ENCODE measurements at regions not wholly inside any gene's neighbourhood (a gene's known extent, or its start where the extent isn't known, plus 50 kb on each side); places are given as distances from the start of the nearest gene placed in this dataset.

DNA sequence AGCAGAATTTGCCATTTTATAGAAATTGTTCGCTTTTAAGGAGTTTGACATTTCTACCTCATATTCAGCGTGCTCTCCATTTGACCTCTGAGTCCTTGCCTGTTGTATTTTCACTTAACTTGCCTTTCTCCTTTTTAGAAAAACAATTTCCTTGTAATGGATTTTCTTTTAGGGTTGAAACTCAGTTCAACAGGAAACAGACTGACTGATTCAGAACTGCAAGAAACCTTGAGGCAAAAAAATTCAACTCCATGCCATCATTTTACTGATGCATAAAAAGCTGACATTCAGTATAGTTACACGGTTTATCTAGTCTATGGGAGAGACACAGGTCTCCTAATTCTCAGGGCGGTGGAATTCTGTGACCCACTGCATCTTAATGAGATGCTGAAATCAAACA is 59.8 kb downstream of the MRPS30 start:
- H3K4me3 ChIP-seq (ENCODE audit: low read length): no peak overlapping the region
- H3K4me1 ChIP-seq (ENCODE audit: insufficient read depth, low read length): no peaks in the 10 kb centered on the region
- H3K9me3 ChIP-seq (ENCODE audit: low read length): no peaks in the 10 kb centered on the region
- H3K27me3 ChIP-seq (ENCODE audit: insufficient read depth, low read length): no peaks in the 10 kb centered on the region
- no peak overlapping the region for H2AFZ ChIP-seq (ENCODE audit: low read depth, low read length)
- H3K36me3 ChIP-seq (ENCODE audit: insufficient read depth, low read length): no peaks in the 10 kb centered on the region

DNA sequence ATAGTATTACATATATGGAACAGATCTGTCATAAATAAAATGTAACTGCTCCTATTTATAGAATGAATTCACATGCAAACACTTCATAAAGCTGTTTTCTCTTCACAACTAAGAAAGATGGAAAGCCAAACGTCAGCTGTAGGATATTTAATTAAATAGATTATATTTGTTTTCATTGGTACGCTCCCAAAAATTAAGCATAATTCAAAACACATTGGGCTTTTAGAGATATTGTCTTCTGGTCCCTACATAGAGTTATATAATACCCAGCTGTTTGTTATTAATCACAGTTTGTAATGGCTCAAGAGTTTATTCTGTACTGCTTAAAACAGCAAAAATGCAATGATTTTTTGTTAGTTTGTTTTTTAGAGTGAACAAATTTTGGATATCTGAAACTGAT is 61.2 kb downstream of the MRPS30 start:
- no peak overlapping the region for H3K4me3 ChIP-seq (ENCODE audit: low read length)
- no peaks in the 10 kb centered on the region for H3K4me1 ChIP-seq (ENCODE audit: insufficient read depth, low read length)
- H2AFZ ChIP-seq (ENCODE audit: low read depth, low read length): no peak overlapping the region
- no peaks in the 10 kb centered on the region for H3K27me3 ChIP-seq (ENCODE audit: insufficient read depth, low read length)
- H3K36me3 ChIP-seq (ENCODE audit: insufficient read depth, low read length): no peaks in the 10 kb centered on the region
- no peaks in the 10 kb centered on the region for H3K9me3 ChIP-seq (ENCODE audit: low read length)

DNA sequence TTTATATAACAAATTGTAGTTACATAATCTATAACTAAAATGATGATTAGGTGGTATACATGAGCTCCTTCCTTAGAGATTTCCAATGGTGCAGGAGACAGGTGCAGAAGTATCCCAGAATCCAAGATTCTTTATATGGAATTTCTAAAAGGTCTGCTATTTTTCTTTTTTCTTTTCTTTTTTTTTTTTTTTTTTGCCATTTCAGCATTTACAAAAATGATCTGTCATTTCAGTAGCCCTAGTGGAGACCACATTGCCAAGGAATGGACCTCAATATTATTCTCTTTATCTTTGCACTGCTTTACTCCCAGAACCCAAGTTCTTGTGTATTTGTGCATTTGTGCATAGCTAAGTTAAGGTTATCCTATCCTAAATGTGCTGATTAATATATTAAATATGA is 61.7 kb downstream of the MRPS30 start:
- H3K9me3 ChIP-seq (ENCODE audit: low read length): no peaks in the 10 kb centered on the region
- H3K4me3 ChIP-seq (ENCODE audit: low read length): no peak overlapping the region
- no peaks in the 10 kb centered on the region for H3K4me1 ChIP-seq (ENCODE audit: insufficient read depth, low read length)
- H3K27me3 ChIP-seq (ENCODE audit: insufficient read depth, low read length): no peaks in the 10 kb centered on the region
- no peak overlapping the region for H2AFZ ChIP-seq (ENCODE audit: low read depth, low read length)
- H3K36me3 ChIP-seq (ENCODE audit: insufficient read depth, low read length): no peaks in the 10 kb centered on the region

DNA sequence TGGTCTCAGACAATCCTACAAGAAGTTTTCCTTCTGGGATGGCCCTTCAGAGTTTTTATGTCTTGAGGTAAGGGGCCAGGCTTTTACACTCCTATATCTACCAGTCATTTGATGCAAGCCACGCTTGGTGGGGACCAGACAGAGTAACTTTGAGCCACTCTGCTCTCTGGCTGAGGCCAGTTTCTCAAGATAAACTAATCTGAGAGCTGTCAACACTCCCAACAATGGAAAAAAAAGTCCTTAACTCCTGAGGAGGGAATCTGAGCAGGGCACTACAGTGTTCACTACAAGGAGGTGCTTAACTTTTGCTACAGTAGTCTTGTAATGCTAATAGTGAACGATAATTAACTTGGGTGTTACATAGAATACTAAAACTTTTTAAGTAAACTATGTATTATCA is 62.7 kb downstream of the MRPS30 start:
- H3K4me1 ChIP-seq (ENCODE audit: insufficient read depth, low read length): peaks cover 3% of the 10 kb centered on the region
- no peak overlapping the region for H2AFZ ChIP-seq (ENCODE audit: low read depth, low read length)
- no peak overlapping the region for H3K4me3 ChIP-seq (ENCODE audit: low read length)
- no peaks in the 10 kb centered on the region for H3K36me3 ChIP-seq (ENCODE audit: insufficient read depth, low read length)
- H3K27me3 ChIP-seq (ENCODE audit: insufficient read depth, low read length): no peaks in the 10 kb centered on the region
- no peaks in the 10 kb centered on the region for H3K9me3 ChIP-seq (ENCODE audit: low read length)

DNA sequence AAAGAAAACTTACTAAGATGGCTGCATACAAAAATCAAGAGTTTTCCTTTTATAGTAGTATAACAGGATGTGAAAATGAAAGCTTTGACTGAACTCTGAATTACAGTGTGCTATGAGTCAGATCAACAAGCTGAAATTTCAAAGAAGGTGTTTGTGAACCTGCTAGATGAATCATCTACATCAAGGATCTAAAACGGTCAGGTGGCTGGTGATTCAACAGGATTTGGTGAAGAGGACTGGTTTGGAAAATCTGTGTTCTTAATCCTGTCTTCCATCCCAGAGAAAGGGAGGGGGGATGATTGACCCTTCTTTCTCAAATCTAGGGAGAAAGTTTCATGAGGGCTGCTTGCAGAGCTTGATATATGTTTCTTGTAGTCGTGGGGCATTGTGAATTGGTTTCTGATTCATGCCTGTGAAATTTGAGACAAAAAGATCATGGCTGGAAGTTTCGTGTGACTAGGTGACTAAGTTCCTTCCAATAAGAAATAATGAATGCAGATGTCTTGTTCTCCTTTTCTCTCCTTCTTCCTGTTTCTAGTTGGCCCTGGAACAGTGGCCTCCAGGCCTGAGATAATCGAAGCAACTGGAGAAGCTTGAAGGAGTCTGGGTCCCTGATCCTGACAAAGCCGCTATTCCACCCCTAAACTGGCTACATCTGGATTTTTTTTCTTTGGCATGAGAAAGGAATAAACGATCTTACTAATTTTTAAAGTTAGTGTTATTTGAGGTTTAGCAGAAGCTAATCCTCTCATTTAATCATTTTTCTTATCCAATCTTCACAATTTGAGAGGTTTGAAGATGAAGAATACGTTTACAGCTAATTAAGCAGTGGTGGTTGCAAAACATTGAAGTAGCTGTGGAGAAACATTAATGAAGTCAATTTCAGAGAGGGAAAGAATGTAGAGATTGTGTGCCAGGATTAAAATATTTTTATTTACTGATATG is 67.2 kb downstream of the MRPS30 start:
- Histone ChIP-seq H3K36me3 (ENCODE audit: insufficient read depth, low read length) (no peaks in the 10 kb centered on the region), H3K4me3 (ENCODE audit: low read length) (no peak overlapping the region), H3K9me3 (ENCODE audit: low read length) (no peaks in the 10 kb centered on the region), H3K4me1 (ENCODE audit: insufficient read depth, low read length) (peaks cover 3% of the 10 kb centered on the region), H2AFZ (ENCODE audit: low read depth, low read length) (peak overlapping the region; percentile 75), H3K27me3 (ENCODE audit: insufficient read depth, low read length) (no peaks in the 10 kb centered on the region)

DNA sequence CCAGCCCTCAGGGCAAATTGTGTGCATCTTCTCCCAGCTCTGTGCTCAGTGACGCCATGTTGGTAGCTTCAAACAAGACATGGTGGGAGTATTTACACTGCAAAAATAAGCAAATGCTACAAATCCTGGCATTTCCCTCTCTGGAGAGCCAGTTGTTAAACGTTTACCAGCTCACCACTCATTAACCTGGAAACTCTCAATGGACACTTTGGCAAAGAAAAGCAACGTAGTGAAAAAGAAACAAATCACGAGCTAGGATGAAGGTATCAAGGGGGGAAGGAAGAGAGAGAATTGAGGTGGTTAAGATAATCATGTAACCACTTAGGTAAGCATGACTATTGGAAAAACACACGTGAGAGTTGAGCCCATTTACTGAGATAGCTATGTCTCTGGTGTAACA is 72.5 kb downstream of the MRPS30 start:
- no peak overlapping the region for H2AFZ ChIP-seq (ENCODE audit: low read depth, low read length)
- H3K9me3 ChIP-seq (ENCODE audit: low read length): peaks cover 3% of the 10 kb centered on the region
- no peaks in the 10 kb centered on the region for H3K36me3 ChIP-seq (ENCODE audit: insufficient read depth, low read length)
- no peaks in the 10 kb centered on the region for H3K27me3 ChIP-seq (ENCODE audit: insufficient read depth, low read length)
- H3K4me1 ChIP-seq (ENCODE audit: insufficient read depth, low read length): no peaks in the 10 kb centered on the region
- no peak overlapping the region for H3K4me3 ChIP-seq (ENCODE audit: low read length)

DNA sequence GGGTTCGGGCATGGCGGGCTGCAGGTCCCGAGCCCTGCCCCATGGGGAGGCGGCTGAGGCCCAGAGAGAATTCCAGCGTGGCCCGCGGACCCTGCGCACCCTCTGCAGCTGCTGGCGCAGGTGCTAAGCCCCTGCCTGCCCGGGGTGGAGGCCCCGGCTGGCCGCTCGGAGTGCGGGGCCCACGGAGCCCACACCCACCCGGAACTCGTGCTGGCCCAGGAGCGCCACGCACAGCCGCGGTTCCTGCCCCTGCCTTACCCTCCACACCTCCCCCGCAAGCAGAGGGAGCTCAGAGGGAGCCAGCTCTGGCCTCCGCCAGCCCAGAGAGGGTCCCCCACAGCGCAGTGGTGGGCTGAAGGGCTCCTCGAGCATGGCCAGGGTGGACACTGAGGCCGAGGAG is 75.3 kb downstream of the MRPS30 start:
- Histone ChIP-seq H3K9me3 (ENCODE audit: low read length) (peaks cover 3% of the 10 kb centered on the region), H3K36me3 (ENCODE audit: insufficient read depth, low read length) (no peaks in the 10 kb centered on the region), H3K4me1 (ENCODE audit: insufficient read depth, low read length) (no peaks in the 10 kb centered on the region), H3K4me3 (ENCODE audit: low read length) (no peak overlapping the region), H3K27me3 (ENCODE audit: insufficient read depth, low read length) (no peaks in the 10 kb centered on the region), H2AFZ (ENCODE audit: low read depth, low read length) (no peak overlapping the region)

DNA sequence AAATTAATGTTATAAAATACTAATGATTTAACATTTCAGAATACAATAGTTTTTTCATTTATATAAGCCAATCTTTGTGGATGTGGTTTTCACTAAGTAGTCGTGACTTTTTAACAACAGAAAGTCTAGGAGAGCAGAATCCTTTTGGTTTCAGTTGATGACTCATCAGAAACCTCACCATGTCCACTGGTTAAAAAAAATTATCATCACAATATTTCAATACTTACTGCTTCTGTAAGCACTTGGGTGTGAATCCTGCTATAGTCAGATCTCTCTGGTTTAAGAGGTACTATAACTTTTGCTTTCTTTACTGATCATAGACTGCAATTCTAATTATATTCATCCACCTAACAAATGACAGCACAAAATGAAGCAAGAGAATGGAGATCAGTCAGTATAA is 77.2 kb downstream of the MRPS30 start:
- no peaks in the 10 kb centered on the region for H3K36me3 ChIP-seq (ENCODE audit: insufficient read depth, low read length)
- peaks cover 3% of the 10 kb centered on the region for H3K9me3 ChIP-seq (ENCODE audit: low read length)
- no peak overlapping the region for H2AFZ ChIP-seq (ENCODE audit: low read depth, low read length)
- H3K27me3 ChIP-seq (ENCODE audit: insufficient read depth, low read length): no peaks in the 10 kb centered on the region
- H3K4me1 ChIP-seq (ENCODE audit: insufficient read depth, low read length): no peaks in the 10 kb centered on the region
- H3K4me3 ChIP-seq (ENCODE audit: low read length): no peak overlapping the region

DNA sequence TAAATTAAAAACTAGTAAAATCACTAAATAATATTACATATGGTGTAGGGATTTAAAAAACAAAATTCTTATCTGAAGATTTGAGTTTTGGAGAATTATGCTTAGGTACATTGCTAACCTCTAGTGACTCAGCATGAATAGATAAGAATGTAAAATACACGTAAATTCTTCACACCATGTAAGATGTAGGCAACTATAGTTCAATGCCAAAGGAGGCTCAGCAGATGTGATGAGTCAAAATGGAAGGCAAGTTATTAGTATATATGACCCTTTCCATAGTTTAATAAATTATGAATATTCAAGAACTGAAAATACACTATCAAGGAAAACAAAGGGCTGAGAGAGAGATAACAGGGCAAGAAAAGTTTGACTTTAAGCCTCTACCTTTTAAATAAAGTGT is 79.0 kb downstream of the MRPS30 start:
- no peaks in the 10 kb centered on the region for H3K36me3 ChIP-seq (ENCODE audit: insufficient read depth, low read length)
- H3K9me3 ChIP-seq (ENCODE audit: low read length): peaks cover 3% of the 10 kb centered on the region
- no peaks in the 10 kb centered on the region for H3K4me1 ChIP-seq (ENCODE audit: insufficient read depth, low read length)
- H3K27me3 ChIP-seq (ENCODE audit: insufficient read depth, low read length): no peaks in the 10 kb centered on the region
- no peak overlapping the region for H2AFZ ChIP-seq (ENCODE audit: low read depth, low read length)
- no peak overlapping the region for H3K4me3 ChIP-seq (ENCODE audit: low read length)

DNA sequence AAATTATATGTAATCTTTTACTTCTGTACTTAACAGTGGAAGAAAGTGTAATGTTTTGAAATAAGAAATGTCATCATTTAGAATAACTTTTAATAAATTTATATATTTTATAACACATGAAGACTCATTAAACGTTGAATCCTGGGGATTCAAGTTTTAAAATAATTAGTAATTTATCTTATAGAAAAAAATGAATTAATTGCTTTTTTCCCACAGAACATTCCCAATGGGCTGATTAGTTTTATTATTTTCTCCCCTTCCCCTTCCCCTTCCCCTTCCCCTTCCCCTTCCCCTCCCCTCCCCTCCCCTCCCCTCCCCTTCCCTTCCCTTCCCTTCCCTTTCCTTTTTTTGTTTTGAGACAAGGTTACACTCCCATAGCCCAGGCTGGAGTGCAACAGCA is 79.7 kb downstream of the MRPS30 start:
- H3K4me3 ChIP-seq (ENCODE audit: low read length): no peak overlapping the region
- no peaks in the 10 kb centered on the region for H3K27me3 ChIP-seq (ENCODE audit: insufficient read depth, low read length)
- no peak overlapping the region for H2AFZ ChIP-seq (ENCODE audit: low read depth, low read length)
- peaks cover 3% of the 10 kb centered on the region for H3K9me3 ChIP-seq (ENCODE audit: low read length)
- H3K36me3 ChIP-seq (ENCODE audit: insufficient read depth, low read length): no peaks in the 10 kb centered on the region
- no peaks in the 10 kb centered on the region for H3K4me1 ChIP-seq (ENCODE audit: insufficient read depth, low read length)

DNA sequence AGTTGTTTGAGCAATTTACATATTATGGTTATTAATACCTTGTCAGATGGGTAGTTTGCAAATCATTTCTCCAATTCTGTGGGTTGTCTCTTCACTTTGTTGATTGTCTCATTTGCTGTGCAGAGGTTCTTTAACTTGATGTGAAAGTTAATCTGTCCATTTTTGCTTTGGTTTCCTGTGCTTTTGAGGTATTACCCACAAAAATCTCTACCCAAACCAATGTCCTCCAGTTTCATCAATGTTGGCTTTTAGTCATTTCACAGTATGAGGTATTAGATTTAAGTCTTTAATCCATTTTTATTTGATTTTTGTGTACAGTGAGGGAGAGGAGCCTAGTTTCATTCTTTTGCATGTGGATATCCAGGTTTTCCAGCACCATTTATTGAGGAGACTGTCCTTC is 82.4 kb downstream of the MRPS30 start:
- no peak overlapping the region for H2AFZ ChIP-seq (ENCODE audit: low read depth, low read length)
- no peak overlapping the region for H3K4me3 ChIP-seq (ENCODE audit: low read length)
- H3K36me3 ChIP-seq (ENCODE audit: insufficient read depth, low read length): no peaks in the 10 kb centered on the region
- H3K9me3 ChIP-seq (ENCODE audit: low read length): no peaks in the 10 kb centered on the region
- H3K4me1 ChIP-seq (ENCODE audit: insufficient read depth, low read length): no peaks in the 10 kb centered on the region
- no peaks in the 10 kb centered on the region for H3K27me3 ChIP-seq (ENCODE audit: insufficient read depth, low read length)

DNA sequence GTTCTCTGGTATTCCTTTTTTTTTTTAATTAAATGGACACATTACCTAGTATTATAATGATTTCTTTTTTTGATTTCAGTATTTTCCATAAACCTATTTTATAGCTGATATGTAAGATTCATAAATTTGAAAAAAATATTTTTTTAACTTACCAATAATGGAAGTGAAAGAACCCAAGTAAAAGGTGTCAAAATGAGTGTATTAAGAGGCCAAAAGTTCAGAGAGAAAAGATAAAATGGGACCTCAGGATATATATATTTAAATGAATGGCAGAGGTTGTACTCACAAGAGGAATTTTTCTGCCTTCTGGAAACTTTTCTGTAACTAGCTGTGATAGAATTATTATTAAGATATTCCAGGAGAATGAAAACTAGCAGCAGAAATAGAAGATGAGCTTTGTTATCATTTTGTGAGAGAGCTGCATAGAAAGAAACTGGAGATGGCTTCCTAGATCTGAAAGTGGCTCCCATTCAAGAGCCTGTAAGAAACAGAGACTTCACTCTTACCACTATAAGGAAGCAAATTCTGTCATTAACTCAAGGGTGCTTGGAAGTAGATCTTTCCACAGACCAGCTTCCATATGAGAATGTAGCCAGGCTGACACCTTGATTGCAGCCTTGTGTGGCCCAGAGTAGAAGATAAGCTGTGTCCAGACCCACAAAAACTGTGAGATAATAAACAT is 91.7 kb downstream of the MRPS30 start:
- no peaks in the 10 kb centered on the region for H3K27me3 ChIP-seq (ENCODE audit: insufficient read depth, low read length)
- H2AFZ ChIP-seq (ENCODE audit: low read depth, low read length): no peak overlapping the region
- H3K9me3 ChIP-seq (ENCODE audit: low read length): no peaks in the 10 kb centered on the region
- no peak overlapping the region for H3K4me3 ChIP-seq (ENCODE audit: low read length)
- no peaks in the 10 kb centered on the region for H3K36me3 ChIP-seq (ENCODE audit: insufficient read depth, low read length)
- no peaks in the 10 kb centered on the region for H3K4me1 ChIP-seq (ENCODE audit: insufficient read depth, low read length)

DNA sequence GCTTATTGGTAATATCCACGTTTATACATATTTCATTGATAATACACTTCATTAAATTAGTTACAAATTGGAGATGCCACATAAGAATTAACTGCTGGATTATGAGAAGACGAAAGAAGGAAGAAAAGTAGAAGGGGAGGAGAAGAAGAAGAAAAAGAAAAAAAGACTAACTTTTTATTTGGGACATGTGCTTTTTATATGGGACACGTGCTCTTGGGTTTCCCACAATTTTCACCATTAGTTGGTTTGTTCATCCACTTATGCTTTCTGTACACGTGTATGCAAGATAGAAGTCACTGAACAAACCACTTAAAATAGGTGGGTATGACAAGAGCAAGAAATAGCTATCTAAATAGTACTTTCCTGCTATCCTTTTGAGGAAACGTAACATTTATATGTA is 98.6 kb downstream of the MRPS30 start:
- Histone ChIP-seq H2AFZ (ENCODE audit: low read depth, low read length) (no peak overlapping the region), H3K4me3 (ENCODE audit: low read length) (no peak overlapping the region), H3K4me1 (ENCODE audit: insufficient read depth, low read length) (no peaks in the 10 kb centered on the region), H3K9me3 (ENCODE audit: low read length) (no peaks in the 10 kb centered on the region), H3K36me3 (ENCODE audit: insufficient read depth, low read length) (no peaks in the 10 kb centered on the region), H3K27me3 (ENCODE audit: insufficient read depth, low read length) (no peaks in the 10 kb centered on the region)

Data from neuron (in vitro differentiated cells).